ENCODE measurements at regions not wholly inside any gene's neighbourhood (a gene's known extent, or its start where the extent isn't known, plus 50 kb on each side); places are given as distances from the start of the nearest gene placed in this dataset.

DNA sequence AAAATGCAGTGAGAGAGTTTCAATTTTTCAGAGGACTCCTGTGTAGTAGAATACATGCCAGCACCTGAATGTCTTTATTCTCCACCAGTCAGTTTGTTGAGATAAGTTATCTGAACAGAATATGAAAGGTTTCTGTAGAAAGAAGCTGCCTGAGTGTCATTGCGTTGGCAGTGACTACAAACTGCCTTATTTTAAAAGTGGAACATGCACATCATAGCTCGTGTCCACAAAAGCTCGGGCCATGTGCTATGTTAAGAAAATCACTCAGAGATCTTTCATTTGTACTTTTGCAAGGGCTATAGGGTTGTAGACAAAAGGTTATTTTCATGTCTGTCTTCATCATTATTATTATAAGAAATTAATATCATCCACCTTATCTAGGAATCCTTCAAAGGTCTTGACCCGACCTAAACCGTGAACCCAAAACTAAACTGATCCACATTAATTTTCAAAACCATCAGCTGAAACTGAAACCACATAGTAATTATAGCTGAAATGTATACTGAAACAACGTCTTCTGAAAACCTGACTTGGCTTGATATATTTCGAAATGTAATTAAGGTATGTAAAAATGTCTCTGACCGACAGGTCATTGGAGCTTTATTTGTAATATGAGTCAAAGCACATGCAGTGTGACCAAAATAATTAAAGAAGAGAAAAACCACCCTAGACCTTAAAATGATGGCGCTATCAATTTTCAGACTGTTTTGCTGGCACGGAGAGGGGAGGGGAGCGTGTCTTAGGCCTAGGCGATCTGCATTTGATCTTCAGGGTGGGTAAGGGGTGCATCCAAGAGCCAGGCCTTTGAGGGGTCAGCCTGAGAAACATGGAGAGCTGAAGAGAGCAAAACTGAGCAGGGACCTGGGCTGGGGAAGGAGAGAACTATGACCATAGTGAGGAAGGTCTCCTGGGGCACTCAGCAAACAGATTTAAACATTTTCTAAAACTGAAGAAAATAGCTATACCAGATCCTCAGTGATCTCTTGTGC lies 232.1 kb downstream of the SOX11 start:
- TF ChIP-seq, protein P1, sequence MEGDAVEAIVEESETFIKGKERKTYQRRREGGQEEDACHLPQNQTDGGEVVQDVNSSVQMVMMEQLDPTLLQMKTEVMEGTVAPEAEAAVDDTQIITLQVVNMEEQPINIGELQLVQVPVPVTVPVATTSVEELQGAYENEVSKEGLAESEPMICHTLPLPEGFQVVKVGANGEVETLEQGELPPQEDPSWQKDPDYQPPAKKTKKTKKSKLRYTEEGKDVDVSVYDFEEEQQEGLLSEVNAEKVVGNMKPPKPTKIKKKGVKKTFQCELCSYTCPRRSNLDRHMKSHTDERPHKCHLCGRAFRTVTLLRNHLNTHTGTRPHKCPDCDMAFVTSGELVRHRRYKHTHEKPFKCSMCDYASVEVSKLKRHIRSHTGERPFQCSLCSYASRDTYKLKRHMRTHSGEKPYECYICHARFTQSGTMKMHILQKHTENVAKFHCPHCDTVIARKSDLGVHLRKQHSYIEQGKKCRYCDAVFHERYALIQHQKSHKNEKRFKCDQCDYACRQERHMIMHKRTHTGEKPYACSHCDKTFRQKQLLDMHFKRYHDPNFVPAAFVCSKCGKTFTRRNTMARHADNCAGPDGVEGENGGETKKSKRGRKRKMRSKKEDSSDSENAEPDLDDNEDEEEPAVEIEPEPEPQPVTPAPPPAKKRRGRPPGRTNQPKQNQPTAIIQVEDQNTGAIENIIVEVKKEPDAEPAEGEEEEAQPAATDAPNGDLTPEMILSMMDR (IDR thresholded peaks at IDR 0.05): no peak
- TF ChIP-seq POLR2A (IDR thresholded peaks at IDR 0.05): no peak

Measured in esophagus squamous epithelium (tissue), 4 donors.